HuH-7 (cell line): ENCODE measurements at regions not wholly inside any gene's neighbourhood (a gene's known extent, or its start where the extent isn't known, plus 50 kb on each side); places are given as distances from the start of the nearest gene placed in this dataset.
"Not testable (repeated sequence)": the region's sequence is repeated elsewhere in the genome, so short reads cannot be mapped to it uniquely, and the experiment has no call there.

Source experiments
- DNase-seq: peaks from one replicate; pipeline ENCODE4 v3.0.0; 2011; ENCODE audit warnings: low spot score

- no peak for DNase-seq
Observed at GRCh38 chr2:128510701-128511397, 192.2 kb upstream of the HS6ST1 start.

GRCh38 chr2:128511731-128512378 lies 193.2 kb upstream of the HS6ST1 start:
- DNase-seq, result no peak

GRCh38 chr2:128512379-128513115 lies 193.9 kb upstream of the HS6ST1 start:
- no peak for DNase-seq

GRCh38 chr2:128513116-128513960 lies 194.7 kb upstream of the HS6ST1 start:
- DNase-seq, result no peak

GRCh38 chr2:128513961-128514283 lies 195.3 kb upstream of the HS6ST1 start:
- DNase-seq, result no peak

GRCh38 chr2:128514555-128514955 lies 195.9 kb upstream of the HS6ST1 start:
- no peak for DNase-seq

GRCh38 chr2:128516938-128517337 lies 198.3 kb upstream of the HS6ST1 start:
- DNase-seq, result no peak

GRCh38 chr2:128519028-128519427 lies 200.4 kb upstream of the HS6ST1 start:
- not testable (repeated sequence) for DNase-seq

GRCh38 chr2:128519517-128520215 lies 201.0 kb upstream of the HS6ST1 start:
- no peak for DNase-seq

GRCh38 chr2:128520340-128520739 lies 201.7 kb upstream of the HS6ST1 start:
- DNase-seq, result no peak

GRCh38 chr2:128520791-128521190 lies 202.1 kb upstream of the HS6ST1 start:
- no peak for DNase-seq

GRCh38 chr2:128521482-128521881 lies 202.8 kb upstream of the HS6ST1 start:
- DNase-seq, result no peak

GRCh38 chr2:128522829-128523228 lies 204.2 kb upstream of the HS6ST1 start:
- DNase-seq, result no peak

- DNase-seq, result no peak
Observed at GRCh38 chr2:128523457-128523856, 204.8 kb upstream of the HS6ST1 start.

GRCh38 chr2:128524183-128524582 lies 205.5 kb upstream of the HS6ST1 start:
- DNase-seq, result no peak

- DNase-seq, result no peak
Observed at GRCh38 chr2:128525653-128526052, 207.0 kb upstream of the HS6ST1 start.

GRCh38 chr2:128526455-128526976 lies 207.8 kb upstream of the HS6ST1 start:
- no peak for DNase-seq

GRCh38 chr2:128528133-128528532 lies 209.5 kb upstream of the HS6ST1 start:
- no peak for DNase-seq

GRCh38 chr2:128530025-128530573 lies 211.4 kb upstream of the HS6ST1 start:
- no peak for DNase-seq

GRCh38 chr2:128531856-128532255 lies 213.2 kb upstream of the HS6ST1 start:
- no peak for DNase-seq

- DNase-seq, result no peak
Observed at GRCh38 chr2:128533101-128533500, 214.4 kb upstream of the HS6ST1 start.
